HUES48 (cell line): ENCODE measurements at regions not wholly inside any gene's neighbourhood (a gene's known extent, or its start where the extent isn't known, plus 50 kb on each side); places are given as distances from the start of the nearest gene placed in this dataset.
A peak's percentile ranks its signal among the peaks of the same experiment; 100 is the strongest.
"Not testable (repeated sequence)": the region's sequence is repeated elsewhere in the genome, so short reads cannot be mapped to it uniquely, and the experiment has no call there.

Experiments
- H3K27ac ChIP-seq: one replicate; pipeline ENCODE4 v1.7.0; 2013; ENCODE audit warnings: low read depth, low read length, inconsistent platforms
- H3K27me3 ChIP-seq: 2 replicates; pipeline ENCODE4 v1.6.1; 2013; ENCODE audit warnings: mild to moderate bottlenecking, low read length; ENCODE audit not compliant: control insufficient read depth, insufficient read depth
- H3K36me3 ChIP-seq: 2 replicates; pipeline ENCODE4 v1.6.1; 2013; ENCODE audit warnings: low read length; ENCODE audit not compliant: control insufficient read depth, insufficient read depth
- H3K4me1 ChIP-seq: 2 replicates; pipeline ENCODE4 v1.6.1; 2013; ENCODE audit warnings: mild to moderate bottlenecking, low read length; ENCODE audit not compliant: control insufficient read depth, insufficient read depth
- H3K4me3 ChIP-seq: 2 replicates; pipeline ENCODE4 v1.5.1; 2013; ENCODE audit warnings: mild to moderate bottlenecking, low read depth, low read length
- H3K9ac ChIP-seq: 2 replicates; pipeline ENCODE4 v1.6.1; 2013; ENCODE audit warnings: mild to moderate bottlenecking, low read depth, low read length, moderate library complexity
- H3K9me3 ChIP-seq: 2 replicates; pipeline ENCODE4 v1.6.1; 2013; ENCODE audit warnings: low read length; ENCODE audit not compliant: control insufficient read depth, insufficient read depth

GRCh38 chr7:69313852-69314251 lies 284.4 kb upstream of the AUTS2 start:
- not testable (repeated sequence) for H3K4me3 ChIP-seq, H3K9ac ChIP-seq, H3K27me3 ChIP-seq, H3K36me3 ChIP-seq, H3K27ac ChIP-seq, H3K4me1 ChIP-seq, H3K9me3 ChIP-seq

DNA sequence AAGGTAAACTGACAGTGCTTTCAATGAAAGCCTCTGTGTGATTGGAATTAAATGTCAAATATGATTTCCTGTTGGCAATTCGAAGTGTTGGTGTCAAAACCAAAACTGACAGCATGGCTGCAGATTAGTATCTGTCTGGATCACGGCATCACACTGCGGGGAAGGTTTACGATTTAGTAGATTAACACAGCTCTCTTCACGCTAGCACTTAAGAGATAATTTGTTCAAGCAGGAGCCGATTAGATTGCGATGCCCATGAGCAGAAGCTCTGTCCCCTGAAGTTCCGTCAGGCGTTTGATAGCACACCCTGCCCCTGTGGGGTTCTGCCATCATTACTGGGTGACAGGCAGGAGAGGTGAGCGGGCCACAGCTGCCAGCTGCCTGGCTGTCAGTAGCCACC lies 279.5 kb upstream of the AUTS2 start:
- Histone ChIP-seq H3K4me1 (no peaks in the 10 kb centered on the region), H3K9ac (no peak overlapping the region), H3K9me3 (no peaks in the 10 kb centered on the region; the same call in 1 of the 2 replicates), H3K27ac (no peak overlapping the region), H3K36me3 (no peaks in the 10 kb centered on the region), H3K4me3 (no peak overlapping the region), H3K27me3 (no peaks in the 10 kb centered on the region)

DNA sequence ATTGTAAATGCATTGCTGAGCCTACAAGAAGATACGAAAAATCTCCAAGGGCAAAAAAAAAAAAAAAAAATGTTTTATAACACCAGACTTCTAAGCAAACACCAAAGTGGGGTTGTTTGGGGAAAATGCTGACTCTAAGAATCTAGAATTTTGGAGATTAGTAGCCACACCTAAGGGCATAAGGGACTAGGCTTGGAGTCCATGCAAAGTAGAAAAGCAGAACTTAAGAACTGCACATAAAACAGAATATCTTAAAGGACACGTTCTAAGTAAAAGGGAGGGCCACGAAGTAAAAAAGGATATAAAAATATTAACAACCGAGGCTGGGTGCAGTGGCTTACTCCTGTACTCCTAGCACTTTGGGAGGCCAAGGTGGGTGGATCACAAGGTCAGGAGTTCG lies 269.8 kb upstream of the AUTS2 start:
- H3K4me1 ChIP-seq: no peaks in the 10 kb centered on the region
- H3K36me3 ChIP-seq: no peaks in the 10 kb centered on the region
- H3K27me3 ChIP-seq: no peaks in the 10 kb centered on the region
- H3K4me3 ChIP-seq: no peak overlapping the region
- H3K27ac ChIP-seq: no peak overlapping the region
- no peak overlapping the region for H3K9ac ChIP-seq
- H3K9me3 ChIP-seq: peaks cover 6% of the 10 kb centered on the region; the same call in 1 of the 2 replicates

DNA sequence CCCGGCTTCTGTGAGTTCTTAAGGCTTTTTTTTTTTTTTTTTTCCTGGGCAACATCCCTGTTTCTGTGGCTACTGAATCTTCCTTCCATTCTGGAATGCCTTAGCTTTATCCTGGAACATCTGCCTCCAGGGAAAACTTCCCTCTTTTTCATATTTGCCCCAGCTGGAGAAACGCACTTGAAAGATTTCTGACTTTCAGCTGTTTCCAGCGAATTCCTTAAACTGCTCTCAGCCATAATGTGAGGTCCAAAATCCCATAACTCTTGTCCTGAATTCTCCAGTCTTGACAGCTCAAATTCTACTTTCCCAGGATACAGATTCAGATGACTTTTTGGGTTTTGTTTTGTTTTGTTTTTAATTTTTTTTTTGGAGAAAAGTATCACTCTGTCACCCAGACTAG lies 263.6 kb upstream of the AUTS2 start:
- H3K27me3 ChIP-seq: no peaks in the 10 kb centered on the region

GRCh38 chr7:69335331-69335730 lies 262.9 kb upstream of the AUTS2 start:
- Histone ChIP-seq H3K9ac (no peak overlapping the region), H3K9me3 (peaks cover 6% of the 10 kb centered on the region; the same call in 1 of the 2 replicates), H3K36me3 (no peaks in the 10 kb centered on the region), H3K4me1 (no peaks in the 10 kb centered on the region), H3K27ac (no peak overlapping the region), H3K4me3 (no peak overlapping the region), H3K27me3 (no peaks in the 10 kb centered on the region)

More for the DNA sequence above, 263.6 kb upstream of the AUTS2 start:
- H3K36me3 ChIP-seq: no peaks in the 10 kb centered on the region
- peaks cover 6% of the 10 kb centered on the region; the same call in 1 of the 2 replicates for H3K9me3 ChIP-seq
- no peak overlapping the region for H3K27ac ChIP-seq
- no peak overlapping the region for H3K4me3 ChIP-seq
- no peak overlapping the region for H3K9ac ChIP-seq
- H3K4me1 ChIP-seq: no peaks in the 10 kb centered on the region

DNA sequence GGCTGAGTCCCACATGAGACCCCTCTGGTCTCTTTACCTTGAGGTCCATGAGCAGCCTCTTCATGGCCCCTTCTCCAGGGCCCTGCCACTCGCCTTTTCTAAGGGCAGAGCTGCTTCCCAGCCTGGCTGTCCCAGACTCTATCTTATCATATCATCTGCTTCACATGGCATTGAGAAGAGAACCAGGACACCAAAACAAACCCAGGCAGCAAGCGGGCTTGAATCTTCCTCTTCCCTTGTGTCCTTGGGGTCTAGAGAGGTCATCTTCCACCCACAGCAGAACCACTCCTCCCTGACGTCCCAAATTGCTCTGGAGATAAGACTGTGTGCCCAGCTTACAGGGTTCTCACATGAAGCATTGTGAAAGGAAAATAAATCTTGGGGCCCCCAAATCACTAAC lies 261.3 kb upstream of the AUTS2 start:
- Histone ChIP-seq H3K4me1 (no peaks in the 10 kb centered on the region), H3K9ac (no peak overlapping the region), H3K36me3 (no peaks in the 10 kb centered on the region), H3K27ac (no peak overlapping the region), H3K27me3 (no peaks in the 10 kb centered on the region), H3K9me3 (no peaks in the 10 kb centered on the region; the same call in 1 of the 2 replicates), H3K4me3 (no peak overlapping the region)

DNA sequence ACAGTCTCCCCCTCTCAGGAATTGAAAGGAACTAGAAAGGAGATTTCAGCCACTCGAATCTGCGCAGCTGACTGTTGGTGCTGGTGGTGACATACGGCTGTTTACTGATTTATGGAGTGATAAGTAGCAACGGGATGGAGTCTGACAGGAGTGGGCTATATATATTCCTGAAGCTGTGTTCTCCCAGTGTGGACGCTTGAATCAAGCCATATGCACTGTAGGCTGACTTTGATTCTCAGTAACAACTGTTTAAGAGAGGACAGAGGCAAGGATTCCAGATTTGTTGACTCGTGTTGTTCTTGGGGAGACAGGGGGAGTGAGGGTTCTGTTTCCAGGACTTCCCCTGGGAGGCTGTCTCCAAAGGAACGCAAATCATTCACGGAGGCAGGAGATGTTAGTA lies 260.1 kb upstream of the AUTS2 start:
- H3K27ac ChIP-seq: no peak overlapping the region
- H3K4me1 ChIP-seq: no peaks in the 10 kb centered on the region
- no peaks in the 10 kb centered on the region; the same call in 1 of the 2 replicates for H3K9me3 ChIP-seq
- no peak overlapping the region for H3K9ac ChIP-seq
- no peaks in the 10 kb centered on the region for H3K27me3 ChIP-seq
- no peak overlapping the region for H3K4me3 ChIP-seq
- no peaks in the 10 kb centered on the region for H3K36me3 ChIP-seq

DNA sequence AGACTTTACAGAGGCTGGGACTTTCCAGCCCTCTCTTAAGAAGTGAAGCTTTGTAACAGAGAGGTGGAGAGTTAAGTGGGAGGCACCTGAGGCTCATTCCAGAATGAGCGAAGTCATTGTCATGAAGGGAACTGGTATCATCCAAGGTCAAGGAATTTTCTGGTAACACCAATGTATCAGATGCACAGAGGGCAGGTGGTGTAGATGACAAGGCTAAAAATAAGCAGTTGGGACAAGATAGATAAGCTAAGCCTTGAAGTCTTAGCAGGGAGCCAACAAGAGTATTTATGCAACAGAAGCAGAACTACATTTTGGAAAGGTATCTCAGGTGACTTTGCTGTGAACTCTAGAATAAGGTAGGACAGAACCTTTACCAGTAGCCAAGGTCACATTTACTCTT lies 257.0 kb upstream of the AUTS2 start:
- H3K27me3 ChIP-seq: no peaks in the 10 kb centered on the region
- no peak overlapping the region for H3K27ac ChIP-seq
- no peak overlapping the region for H3K9ac ChIP-seq
- no peak overlapping the region for H3K4me3 ChIP-seq
- H3K9me3 ChIP-seq: peaks cover 2% of the 10 kb centered on the region; the same call in 1 of the 2 replicates
- no peaks in the 10 kb centered on the region for H3K4me1 ChIP-seq
- no peaks in the 10 kb centered on the region for H3K36me3 ChIP-seq

DNA sequence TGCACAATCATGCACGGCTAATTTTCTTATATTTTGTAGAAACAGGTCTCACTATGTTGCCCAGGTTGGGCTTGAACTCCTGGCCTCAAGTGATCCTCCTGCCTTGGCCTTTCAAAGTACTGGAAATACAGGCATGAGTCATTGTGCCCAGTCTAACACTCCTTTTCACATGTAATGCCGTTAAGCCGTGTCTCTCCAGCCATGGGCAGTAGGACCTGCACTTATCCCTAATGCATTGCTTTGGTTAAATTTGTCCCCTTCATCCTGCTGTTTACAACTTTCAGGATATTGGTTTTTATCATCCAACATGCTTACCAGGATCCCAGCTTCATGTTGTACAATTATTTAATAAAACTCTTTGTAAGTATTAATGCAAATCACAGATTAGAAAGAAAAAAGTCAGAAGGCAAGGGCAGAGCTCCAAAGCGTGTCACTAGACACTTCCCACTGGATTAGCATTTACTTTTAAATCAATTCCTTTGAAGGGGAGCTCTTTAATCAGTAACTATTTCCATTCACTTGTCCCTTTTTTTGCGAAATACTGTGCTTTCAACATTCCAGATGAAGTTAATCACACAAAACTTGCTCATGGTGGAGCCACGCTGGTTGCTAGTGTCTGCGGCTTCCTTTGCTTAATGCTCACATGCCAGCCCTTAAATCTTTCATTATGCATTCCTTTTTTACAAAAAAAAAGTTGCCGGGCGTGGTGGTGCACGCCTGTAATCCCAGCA lies 256.0 kb upstream of the AUTS2 start:
- no peak overlapping the region for H3K27ac ChIP-seq
- peaks cover 2% of the 10 kb centered on the region; the same call in 1 of the 2 replicates for H3K9me3 ChIP-seq
- H3K4me1 ChIP-seq: no peaks in the 10 kb centered on the region

GRCh38 chr7:69349291-69349690 lies 249.0 kb upstream of the AUTS2 start:
- Histone ChIP-seq H3K4me3 (no peak overlapping the region), H3K36me3 (no peaks in the 10 kb centered on the region), H3K4me1 (peaks cover 7% of the 10 kb centered on the region; the same call in 1 of the 2 replicates), H3K27me3 (no peaks in the 10 kb centered on the region), H3K9ac (no peak overlapping the region), H3K27ac (peak overlapping the region; percentile 51), H3K9me3 (no peaks in the 10 kb centered on the region)

More for the DNA sequence above, 256.0 kb upstream of the AUTS2 start:
- no peak overlapping the region for H3K9ac ChIP-seq
- H3K4me3 ChIP-seq: no peak overlapping the region
- H3K27me3 ChIP-seq: no peaks in the 10 kb centered on the region
- no peaks in the 10 kb centered on the region for H3K36me3 ChIP-seq

DNA sequence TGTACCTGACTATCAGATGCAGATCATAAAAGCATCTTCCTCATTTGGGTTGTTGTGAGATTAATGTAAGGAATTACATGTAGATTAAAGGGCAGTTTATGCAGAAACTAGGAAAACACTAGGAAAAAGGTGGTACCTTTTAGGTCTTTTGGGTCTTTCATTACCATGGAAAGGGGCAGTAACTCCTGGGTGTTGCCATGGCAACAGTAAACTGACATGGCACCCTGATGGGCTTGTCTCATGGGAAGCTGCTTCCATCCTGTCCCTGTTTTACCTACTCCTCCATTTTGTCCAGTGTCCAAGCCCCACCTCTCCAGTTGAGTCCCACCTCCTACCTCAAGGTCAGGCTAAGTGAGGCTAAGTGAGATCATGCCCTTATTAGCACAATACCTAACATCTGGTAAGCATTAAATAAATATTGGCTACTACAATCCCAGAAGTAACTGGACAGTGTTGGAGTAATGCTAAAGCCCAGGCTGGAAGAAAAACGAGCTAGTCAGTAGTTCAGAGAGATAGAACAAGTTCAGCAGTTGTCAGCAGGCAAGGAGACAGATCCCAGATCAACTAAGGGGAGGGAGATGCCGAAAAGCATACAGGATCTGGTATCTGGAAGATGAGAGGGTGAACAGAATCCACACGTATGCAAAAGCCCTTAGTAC lies 240.0 kb upstream of the AUTS2 start:
- Histone ChIP-seq H3K27me3 (no peaks in the 10 kb centered on the region), H3K9me3 (no peaks in the 10 kb centered on the region), H3K9ac (no peak overlapping the region), H3K4me1 (no peaks in the 10 kb centered on the region), H3K27ac (no peak overlapping the region), H3K4me3 (no peak overlapping the region), H3K36me3 (no peaks in the 10 kb centered on the region)
